H9 (cell line): ENCODE measurements at regions not wholly inside any gene's neighbourhood (a gene's known extent, or its start where the extent isn't known, plus 50 kb on each side); places are given as distances from the start of the nearest gene placed in this dataset.

Experiments used
- DNase-seq: peaks from one replicate; pipeline ENCODE4 v3.0.0-alpha.2; 2017
- H2AFZ ChIP-seq: one replicate; pipeline ENCODE4 v1.6.1; 2013; ENCODE audit warnings: mild to moderate bottlenecking, low read length, control low read depth, moderate library complexity
- H2AK5ac ChIP-seq: 2 replicates; pipeline ENCODE4 v1.6.1; 2013; ENCODE audit warnings: low read length, control low read depth, mixed read lengths; ENCODE audit not compliant: insufficient read length
- H2BK120ac ChIP-seq: one replicate; pipeline ENCODE4 v1.6.1; 2013; ENCODE audit warnings: low read depth, mild to moderate bottlenecking, low read length, control low read depth, inconsistent platforms; ENCODE audit not compliant: poor library complexity, severe bottlenecking
- H2BK12ac ChIP-seq: 2 replicates; pipeline ENCODE4 v1.6.1; 2013; ENCODE audit warnings: low read length, control low read depth, mixed read lengths, low read depth; ENCODE audit not compliant: insufficient read length
- H2BK15ac ChIP-seq: 2 replicates; pipeline ENCODE4 v1.6.1; 2013; ENCODE audit warnings: low read depth, low read length, control low read depth
- H2BK20ac ChIP-seq: one replicate; pipeline ENCODE4 v1.6.1; 2013; ENCODE audit warnings: low read depth, mild to moderate bottlenecking, low read length, control low read depth, inconsistent platforms; ENCODE audit not compliant: poor library complexity, severe bottlenecking
- H2BK5ac ChIP-seq: 2 replicates; pipeline ENCODE4 v1.6.1; 2013; ENCODE audit warnings: low read length, control low read depth, mixed read lengths; ENCODE audit not compliant: insufficient read length
- H3K14ac ChIP-seq: 2 replicates; pipeline ENCODE4 v1.6.1; 2013; ENCODE audit warnings: low read length, control low read depth; ENCODE audit not compliant: insufficient read depth
- H3K18ac ChIP-seq: 2 replicates; pipeline ENCODE4 v1.6.1; 2013; ENCODE audit warnings: low read depth, mild to moderate bottlenecking, mixed read lengths, low read length, control low read depth; ENCODE audit not compliant: insufficient read length
- H3K23ac ChIP-seq: 2 replicates; pipeline ENCODE4 v1.6.1; 2013; ENCODE audit warnings: low read length, control low read depth, mixed read lengths, low read depth; ENCODE audit not compliant: insufficient read length
- H3K23me2 ChIP-seq: 2 replicates; pipeline ENCODE4 v1.6.1; 2013; ENCODE audit warnings: low read depth, mild to moderate bottlenecking, mixed read lengths, low read length, control low read depth; ENCODE audit not compliant: insufficient read length, poor library complexity, severe bottlenecking
- H3K27ac ChIP-seq: 2 replicates; pipeline ENCODE4 v1.5.1; 2013; ENCODE audit warnings: low read length, control low read depth, mixed read lengths, low read depth; ENCODE audit not compliant: insufficient read length
- H3K27me3 ChIP-seq: 2 replicates; pipeline ENCODE4 v1.6.1; 2013; ENCODE audit warnings: low read length, control low read depth, inconsistent platforms; ENCODE audit not compliant: insufficient read depth
- H3K4ac ChIP-seq: 2 replicates; pipeline ENCODE4 v1.6.1; 2013; ENCODE audit warnings: low read depth, mild to moderate bottlenecking, control low read depth, inconsistent platforms, low read length, moderate library complexity
- H3K4me1 ChIP-seq: 2 replicates; pipeline ENCODE4 v1.6.1; 2013; ENCODE audit warnings: low read length, control low read depth, inconsistent platforms; ENCODE audit not compliant: insufficient read depth
- H3K4me2 ChIP-seq: 2 replicates; pipeline ENCODE4 v1.6.1; 2013; ENCODE audit warnings: low read length, control low read depth, mixed read lengths; ENCODE audit not compliant: insufficient read length, insufficient read depth
- H3K56ac ChIP-seq: 2 replicates; pipeline ENCODE4 v1.6.1; 2013; ENCODE audit warnings: low read depth, mild to moderate bottlenecking, mixed read lengths, low read length, control low read depth; ENCODE audit not compliant: insufficient read length
- H3K79me1 ChIP-seq: 2 replicates; pipeline ENCODE4 v1.6.1; 2013; ENCODE audit warnings: low read depth, mild to moderate bottlenecking, moderate library complexity, low read length, control low read depth, inconsistent platforms; ENCODE audit not compliant: insufficient read depth, poor library complexity, severe bottlenecking
- H3K79me2 ChIP-seq: 2 replicates; pipeline ENCODE4 v1.6.1; 2013; ENCODE audit warnings: low read length, control low read depth, inconsistent platforms; ENCODE audit not compliant: insufficient read depth
- H3K9ac ChIP-seq: 2 replicates; pipeline ENCODE4 v1.6.1; 2013; ENCODE audit warnings: low read length, control low read depth, mixed read lengths; ENCODE audit not compliant: insufficient read length; ENCODE audit errors: extremely low read depth
- H3K9me3 ChIP-seq: one replicate; pipeline ENCODE4 v1.6.1; 2013; ENCODE audit warnings: low read depth, low read length, inconsistent platforms; ENCODE audit not compliant: control insufficient read depth
- H3T11ph ChIP-seq: one replicate; pipeline ENCODE4 v1.6.1; 2013; ENCODE audit warnings: mild to moderate bottlenecking, low read length, control low read depth, inconsistent platforms
- H4K20me1 ChIP-seq: one replicate; pipeline ENCODE4 v1.6.1; 2013; ENCODE audit not compliant: control insufficient read depth, insufficient read length, insufficient read depth
- H4K5ac ChIP-seq: 2 replicates; pipeline ENCODE4 v1.6.1; 2013; ENCODE audit warnings: low read depth, mild to moderate bottlenecking, mixed read lengths, low read length, control low read depth; ENCODE audit not compliant: insufficient read length
- H4K8ac ChIP-seq: replicated peaks from 2 replicates; pipeline ENCODE4 v1.6.1; 2013; ENCODE audit warnings: low read length, control low read depth, mixed read lengths, low read depth; ENCODE audit not compliant: insufficient read length
- H4K91ac ChIP-seq: 2 replicates; pipeline ENCODE4 v1.6.1; 2013; ENCODE audit warnings: low read depth, mild to moderate bottlenecking, moderate library complexity, mixed read lengths, low read length, control low read depth; ENCODE audit not compliant: insufficient read length
- H3K27ac Mint-ChIP-seq, 3 experiments: 2 replicates in 2 of 3; 3 replicates in 1 of 3; pipeline ENCODE4 v1.8.0; 2020 to 2021; ENCODE audit warnings: mixed read lengths in 3 of 3, mild to moderate bottlenecking in 1 of 3, moderate library complexity in 1 of 3
- H3K27me3 Mint-ChIP-seq: 2 replicates; pipeline ENCODE4 v1.8.0; 2021; ENCODE audit warnings: low read depth, mild to moderate bottlenecking, moderate library complexity, mixed read lengths
- H3K36me3 Mint-ChIP-seq, 3 experiments: 2 replicates in 2 of 3; 3 replicates in 1 of 3; pipeline ENCODE4 v1.8.0; 2020 to 2021; ENCODE audit warnings: low read depth in 3 of 3, mixed read lengths in 3 of 3; ENCODE audit not compliant: insufficient read depth in 1 of 3
- H3K4me1 Mint-ChIP-seq, 2 experiments: 2 replicates each; pipeline ENCODE4 v1.8.0; 2020; ENCODE audit warnings: mixed read lengths in 2 of 2
- H3K4me3 Mint-ChIP-seq, 2 experiments: 2 replicates in 1 of 2; 3 replicates in 1 of 2; pipeline ENCODE4 v1.8.0; 2020 to 2021; ENCODE audit warnings: mild to moderate bottlenecking in 2 of 2, mixed read lengths in 2 of 2, moderate library complexity in 1 of 2
- H3K9me3 Mint-ChIP-seq, 2 experiments: 2 replicates in 1 of 2; 3 replicates in 1 of 2; pipeline ENCODE4 v1.8.0; 2020; ENCODE audit warnings: mild to moderate bottlenecking in 2 of 2, mixed read lengths in 2 of 2, moderate library complexity in 1 of 2
- WGBS: extraction: QIAGEN DNeasy Blood & Tissue Kit; methylation state at CpG from one replicate; pipeline ENCODE4 v1.1.7; 2013; ENCODE audit warnings: missing lambda C conversion rate, low lambda C conversion rate, mixed read lengths; ENCODE audit not compliant: insufficient read length; ENCODE audit errors: extremely low coverage; 5-methylcytosine and 5-hydroxymethylcytosine counted together
- TF ChIP-seq, protein P1 (sequence below): fragments of 200-600 bp; sonication (generic); conservative IDR thresholded peaks from 3 replicates; pipeline ENCODE4 v1.8.0; 2021; ENCODE audit warnings: antibody characterized with exemption, mild to moderate bottlenecking

DNA sequence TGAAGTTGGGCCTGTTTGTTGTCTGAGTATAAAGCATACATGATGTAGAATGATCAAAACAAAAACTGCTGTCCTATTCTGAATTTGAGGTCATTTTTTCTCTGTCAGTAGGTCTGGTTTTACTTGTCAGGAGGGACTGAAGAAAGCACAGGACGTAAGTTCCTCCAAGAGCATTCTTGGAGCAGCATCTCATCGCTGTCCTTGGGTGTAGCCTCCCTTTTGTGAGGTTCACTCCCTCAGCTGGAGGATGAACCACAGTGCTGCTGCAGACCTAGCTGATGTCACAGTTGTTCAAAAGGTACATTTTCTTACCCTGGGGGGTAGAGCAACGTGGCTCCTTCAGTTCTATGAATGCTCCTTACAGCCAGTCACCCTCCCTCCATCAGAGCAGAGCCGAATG is 490.0 kb upstream of the TBL1XR1 start:
- Histone ChIP-seq H3K23me2 (no peaks in the 10 kb centered on the region), H2BK120ac (no peak overlapping the region), H3K9me3 (no peaks in the 10 kb centered on the region), H3K27me3 (no peaks in the 10 kb centered on the region), H3K14ac (no peak overlapping the region), H2AK5ac (no peak overlapping the region), H2BK5ac (no peak overlapping the region), H3K9ac (no peak overlapping the region), H4K8ac (no peak overlapping the region), H4K5ac (no peak overlapping the region), H3K27ac (no peak overlapping the region), H3K18ac (no peak overlapping the region), H4K91ac (no peak overlapping the region), H2AFZ (no peak overlapping the region), H3K23ac (no peak overlapping the region), H3T11ph (no peak overlapping the region), H3K79me1 (no peaks in the 10 kb centered on the region), H3K79me2 (no peaks in the 10 kb centered on the region), H3K4me1 (no peaks in the 10 kb centered on the region; the same call in 1 of the 2 replicates), H3K56ac (no peak overlapping the region), H2BK15ac (no peak overlapping the region), H4K20me1 (no peaks in the 10 kb centered on the region), H2BK20ac (no peak overlapping the region), H2BK12ac (no peak overlapping the region), H3K4me2 (no peak overlapping the region), H3K4ac (no peak overlapping the region)
- Mint-ChIP-seq H3K4me1 (peaks cover 19 to 23% of the 10 kb centered on the region in 2 experiments), H3K27ac (no peak overlapping the region), H3K36me3 (no peaks in the 10 kb centered on the region), H3K9me3 (no peaks in the 10 kb centered on the region), H3K4me3 (no peak overlapping the region), H3K27me3 (no peaks in the 10 kb centered on the region)
- no peak for DNase-seq
- WGBS = no CpG with 5 or more reads among the region's 4 CpGs
- TF ChIP-seq, protein P1, sequence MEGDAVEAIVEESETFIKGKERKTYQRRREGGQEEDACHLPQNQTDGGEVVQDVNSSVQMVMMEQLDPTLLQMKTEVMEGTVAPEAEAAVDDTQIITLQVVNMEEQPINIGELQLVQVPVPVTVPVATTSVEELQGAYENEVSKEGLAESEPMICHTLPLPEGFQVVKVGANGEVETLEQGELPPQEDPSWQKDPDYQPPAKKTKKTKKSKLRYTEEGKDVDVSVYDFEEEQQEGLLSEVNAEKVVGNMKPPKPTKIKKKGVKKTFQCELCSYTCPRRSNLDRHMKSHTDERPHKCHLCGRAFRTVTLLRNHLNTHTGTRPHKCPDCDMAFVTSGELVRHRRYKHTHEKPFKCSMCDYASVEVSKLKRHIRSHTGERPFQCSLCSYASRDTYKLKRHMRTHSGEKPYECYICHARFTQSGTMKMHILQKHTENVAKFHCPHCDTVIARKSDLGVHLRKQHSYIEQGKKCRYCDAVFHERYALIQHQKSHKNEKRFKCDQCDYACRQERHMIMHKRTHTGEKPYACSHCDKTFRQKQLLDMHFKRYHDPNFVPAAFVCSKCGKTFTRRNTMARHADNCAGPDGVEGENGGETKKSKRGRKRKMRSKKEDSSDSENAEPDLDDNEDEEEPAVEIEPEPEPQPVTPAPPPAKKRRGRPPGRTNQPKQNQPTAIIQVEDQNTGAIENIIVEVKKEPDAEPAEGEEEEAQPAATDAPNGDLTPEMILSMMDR = no peak
